ENCODE measurements at regions not wholly inside any gene's neighbourhood (a gene's known extent, or its start where the extent isn't known, plus 50 kb on each side); places are given as distances from the start of the nearest gene placed in this dataset.

- Histone ChIP-seq H3K9me3 (no peaks in the 10 kb centered on the region), H3K36me3 (no peaks in the 10 kb centered on the region), H3K27ac (no peak overlapping the region), H3K4me1 (ENCODE audit: control insufficient read depth in 1 of 2, low read depth in 2 of 2) (no peaks in the 10 kb centered on the region), H3K4me3 (no peak overlapping the region), H3K27me3 (replicated peaks; ENCODE audit: insufficient read depth) (no peaks in the 10 kb centered on the region)
- DNase-seq (ENCODE audit: low spot score), result no peak
- TF ChIP-seq, protein P1, sequence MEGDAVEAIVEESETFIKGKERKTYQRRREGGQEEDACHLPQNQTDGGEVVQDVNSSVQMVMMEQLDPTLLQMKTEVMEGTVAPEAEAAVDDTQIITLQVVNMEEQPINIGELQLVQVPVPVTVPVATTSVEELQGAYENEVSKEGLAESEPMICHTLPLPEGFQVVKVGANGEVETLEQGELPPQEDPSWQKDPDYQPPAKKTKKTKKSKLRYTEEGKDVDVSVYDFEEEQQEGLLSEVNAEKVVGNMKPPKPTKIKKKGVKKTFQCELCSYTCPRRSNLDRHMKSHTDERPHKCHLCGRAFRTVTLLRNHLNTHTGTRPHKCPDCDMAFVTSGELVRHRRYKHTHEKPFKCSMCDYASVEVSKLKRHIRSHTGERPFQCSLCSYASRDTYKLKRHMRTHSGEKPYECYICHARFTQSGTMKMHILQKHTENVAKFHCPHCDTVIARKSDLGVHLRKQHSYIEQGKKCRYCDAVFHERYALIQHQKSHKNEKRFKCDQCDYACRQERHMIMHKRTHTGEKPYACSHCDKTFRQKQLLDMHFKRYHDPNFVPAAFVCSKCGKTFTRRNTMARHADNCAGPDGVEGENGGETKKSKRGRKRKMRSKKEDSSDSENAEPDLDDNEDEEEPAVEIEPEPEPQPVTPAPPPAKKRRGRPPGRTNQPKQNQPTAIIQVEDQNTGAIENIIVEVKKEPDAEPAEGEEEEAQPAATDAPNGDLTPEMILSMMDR (IDR thresholded peaks at IDR 0.05), result no peak
- no peak for ATAC-seq (ENCODE audit: insufficient number of reproducible peaks, low FRiP score, low read depth)
Measured at GRCh38 chr14:26173581-26174110, 424.2 kb downstream of the NOVA1 start.

GRCh38 chr14:26172396-26172795, 425.4 kb downstream of the NOVA1 start:
- DNase-seq (ENCODE audit: low spot score), result no peak
- TF ChIP-seq, protein P1 (IDR thresholded peaks at IDR 0.05), result no peak
- no peaks in the 10 kb centered on the region for H3K27me3 ChIP-seq (replicated peaks; ENCODE audit: insufficient read depth)
- no peaks in the 10 kb centered on the region for H3K36me3 ChIP-seq
- no peak for ATAC-seq (ENCODE audit: insufficient number of reproducible peaks, low FRiP score, low read depth)
- no peaks in the 10 kb centered on the region for H3K9me3 ChIP-seq
- no peak overlapping the region for H3K4me3 ChIP-seq
- no peaks in the 10 kb centered on the region for H3K4me1 ChIP-seq (ENCODE audit: control insufficient read depth in 1 of 2, low read depth in 2 of 2)
- H3K27ac ChIP-seq, result no peak overlapping the region

- Histone ChIP-seq H3K4me1 (ENCODE audit: control insufficient read depth in 1 of 2, low read depth in 2 of 2) (no peaks in the 10 kb centered on the region), H3K9me3 (no peaks in the 10 kb centered on the region), H3K27me3 (replicated peaks; ENCODE audit: insufficient read depth) (no peaks in the 10 kb centered on the region), H3K27ac (no peak overlapping the region), H3K36me3 (no peaks in the 10 kb centered on the region), H3K4me3 (no peak overlapping the region)
- DNase-seq (ENCODE audit: low spot score) (no peak), ATAC-seq (ENCODE audit: insufficient number of reproducible peaks, low FRiP score, low read depth) (no peak)
- TF ChIP-seq, protein P1 (IDR thresholded peaks at IDR 0.05), result no peak
Measured at GRCh38 chr14:26170885-26171284, 426.9 kb downstream of the NOVA1 start.

DNA sequence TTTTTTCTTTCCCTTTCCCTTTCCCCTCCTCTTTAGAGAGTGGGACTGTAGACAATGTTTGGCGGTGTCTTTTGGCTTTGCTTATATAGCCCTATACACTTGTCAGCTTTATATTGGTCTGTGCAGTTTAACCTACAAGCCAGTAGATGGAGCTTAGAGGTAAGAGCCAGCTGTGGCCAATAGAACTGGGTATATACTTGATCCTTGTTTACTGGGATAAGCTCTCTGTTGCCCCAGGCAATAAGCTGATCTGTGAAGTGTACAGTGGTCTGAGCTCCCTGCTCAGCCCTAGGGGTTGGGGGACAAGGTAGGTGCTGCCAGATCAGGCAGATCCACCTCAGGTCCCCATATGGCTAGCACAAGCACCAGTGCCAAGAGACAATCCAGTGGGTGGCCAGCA, 434.1 kb downstream of the NOVA1 start:
- DNase-seq (ENCODE audit: low spot score) (no peak), ATAC-seq (ENCODE audit: insufficient number of reproducible peaks, low FRiP score, low read depth) (no peak)
- H3K27me3 ChIP-seq (replicated peaks; ENCODE audit: insufficient read depth), result no peaks in the 10 kb centered on the region
- H3K4me1 ChIP-seq (ENCODE audit: control insufficient read depth in 1 of 2, low read depth in 2 of 2), result no peaks in the 10 kb centered on the region
- H3K27ac ChIP-seq, result no peak overlapping the region
- TF ChIP-seq, protein P1 (IDR thresholded peaks at IDR 0.05), result no peak
- H3K9me3 ChIP-seq, result no peaks in the 10 kb centered on the region
- H3K36me3 ChIP-seq, result no peaks in the 10 kb centered on the region
- H3K4me3 ChIP-seq, result no peak overlapping the region

DNA sequence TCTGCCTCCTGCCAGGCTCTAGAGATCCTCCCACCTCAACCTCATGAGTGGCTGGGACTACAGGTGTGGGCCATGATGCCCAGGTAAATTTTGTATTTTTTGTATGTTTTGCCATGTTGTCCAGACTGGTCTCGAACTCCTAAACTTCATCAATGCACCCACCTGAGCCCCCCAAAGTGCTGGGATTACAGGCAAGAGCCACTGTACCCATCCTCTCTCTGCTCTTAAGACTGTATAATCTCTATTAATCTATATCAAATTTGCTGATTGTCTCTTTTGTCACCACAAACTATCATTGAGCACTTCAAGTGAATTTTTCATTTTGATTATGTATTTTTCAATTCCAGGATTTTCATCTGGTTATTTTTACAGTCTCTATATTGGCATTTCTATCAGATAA, 440.3 kb downstream of the NOVA1 start:
- H3K4me3 ChIP-seq, result no peak overlapping the region
- no peak overlapping the region for H3K27ac ChIP-seq
- no peaks in the 10 kb centered on the region for H3K36me3 ChIP-seq
- H3K4me1 ChIP-seq (ENCODE audit: control insufficient read depth in 1 of 2, low read depth in 2 of 2), result no peaks in the 10 kb centered on the region
- no peaks in the 10 kb centered on the region for H3K27me3 ChIP-seq (replicated peaks; ENCODE audit: insufficient read depth)
- no peak for ATAC-seq (ENCODE audit: insufficient number of reproducible peaks, low FRiP score, low read depth)
- no peak for DNase-seq (ENCODE audit: low spot score)
- TF ChIP-seq, protein P1 (IDR thresholded peaks at IDR 0.05), result no peak
- peaks cover 4% of the 10 kb centered on the region for H3K9me3 ChIP-seq
